Neuronal stem cell (in vitro differentiated cells): ENCODE measurements at regions not wholly inside any gene's neighbourhood (a gene's known extent, or its start where the extent isn't known, plus 50 kb on each side); places are given as distances from the start of the nearest gene placed in this dataset.
"Not testable (repeated sequence)": the region's sequence is repeated elsewhere in the genome, so short reads cannot be mapped to it uniquely, and the experiment has no call there.

ENCODE experiments used
- DNase-seq: peaks from one replicate; pipeline ENCODE4 v3.0.0-alpha.2; 2013; ENCODE audit warnings: low spot score
- H2AFZ ChIP-seq: one replicate; pipeline ENCODE4 v1.6.1; 2013; ENCODE audit warnings: mild to moderate bottlenecking, low read length, inconsistent platforms
- H2AK5ac ChIP-seq: 2 replicates; pipeline ENCODE4 v1.6.1; 2013; ENCODE audit warnings: low read depth, mild to moderate bottlenecking, inconsistent platforms, low read length, moderate library complexity, mixed read lengths
- H2BK120ac ChIP-seq: 2 replicates; pipeline ENCODE4 v1.6.1; 2013; ENCODE audit warnings: low read depth, mild to moderate bottlenecking, inconsistent platforms, low read length, moderate library complexity, mixed read lengths
- H2BK12ac ChIP-seq: one replicate; pipeline ENCODE4 v1.6.1; 2013; ENCODE audit warnings: low read length, inconsistent platforms
- H2BK15ac ChIP-seq: 2 replicates; pipeline ENCODE4 v1.6.1; 2013; ENCODE audit warnings: mild to moderate bottlenecking, low read length, inconsistent platforms, mixed read lengths
- H2BK5ac ChIP-seq: one replicate; pipeline ENCODE4 v1.6.1; 2013; ENCODE audit warnings: inconsistent platforms, mild to moderate bottlenecking, low read length, moderate library complexity
- H3K14ac ChIP-seq: one replicate; pipeline ENCODE4 v1.6.1; 2013; ENCODE audit warnings: low read length, inconsistent platforms
- H3K18ac ChIP-seq: 2 replicates; pipeline ENCODE4 v1.6.1; 2013; ENCODE audit warnings: low read length, inconsistent platforms
- H3K23ac ChIP-seq: 2 replicates; pipeline ENCODE4 v1.6.1; 2013; ENCODE audit warnings: low read depth, mild to moderate bottlenecking, mixed read lengths, low read length, inconsistent platforms; ENCODE audit not compliant: poor library complexity
- H3K27ac ChIP-seq: replicated peaks from 3 replicates; pipeline ENCODE4 v1.5.1; 2013; ENCODE audit warnings: low read length, inconsistent platforms
- H3K27me3 ChIP-seq, 3 experiments: 2 replicates each; pipeline ENCODE4 v1.6.1; 2013; ENCODE audit warnings: low read length in 3 of 3, mild to moderate bottlenecking in 2 of 3, inconsistent platforms in 1 of 3, low read depth in 1 of 3, mixed read lengths in 1 of 3, moderate library complexity in 1 of 3; ENCODE audit not compliant: control insufficient read depth in 3 of 3, insufficient read depth in 3 of 3
- H3K36me3 ChIP-seq, 2 donors: replicated peaks in 1 of 2; 2 replicates each; pipeline ENCODE4 v1.6.1; 2013; ENCODE audit warnings: low read length in 2 of 2; ENCODE audit not compliant: control insufficient read depth in 2 of 2, insufficient read depth in 2 of 2
- H3K4ac ChIP-seq: 2 replicates; pipeline ENCODE4 v1.6.1; 2013; ENCODE audit warnings: inconsistent platforms, mild to moderate bottlenecking, low read length, moderate library complexity
- H3K4me1 ChIP-seq, 2 donors: 1 replicate in 1 of 2; 2 replicates in 1 of 2; pipeline ENCODE4 v1.6.1; 2013; ENCODE audit warnings: low read length in 2 of 2, low read depth in 1 of 2; ENCODE audit not compliant: control insufficient read depth in 2 of 2, insufficient read depth in 1 of 2
- H3K4me2 ChIP-seq: one replicate; pipeline ENCODE4 v1.6.1; 2013; ENCODE audit warnings: mild to moderate bottlenecking, low read length, inconsistent platforms; ENCODE audit not compliant: insufficient read depth, poor library complexity, severe bottlenecking
- H3K4me3 ChIP-seq, 2 donors: 2 replicates each; pipeline ENCODE4 v1.5.1; 2013; ENCODE audit warnings: low read length in 2 of 2, mild to moderate bottlenecking in 2 of 2, inconsistent platforms in 1 of 2, moderate library complexity in 1 of 2
- H3K79me1 ChIP-seq: one replicate; pipeline ENCODE4 v1.6.1; 2013; ENCODE audit warnings: low read depth, mild to moderate bottlenecking, inconsistent platforms, low read length, moderate library complexity
- H3K9ac ChIP-seq: one replicate; pipeline ENCODE4 v1.6.1; 2013; ENCODE audit warnings: mild to moderate bottlenecking, low read depth, low read length, inconsistent platforms; ENCODE audit not compliant: poor library complexity
- H3K9me3 ChIP-seq, 2 donors: replicated peaks in 1 of 2; 2 replicates each; pipeline versions ENCODE3 to v1.6.1; 2013; ENCODE audit warnings: low read length in 2 of 2, mild to moderate bottlenecking in 2 of 2, inconsistent platforms in 1 of 2, low read depth in 1 of 2, mixed read lengths in 1 of 2, moderate library complexity in 1 of 2; ENCODE audit not compliant: control insufficient read depth in 2 of 2, insufficient read depth in 1 of 2
- H4K8ac ChIP-seq: one replicate; pipeline ENCODE4 v1.6.1; 2013; ENCODE audit warnings: low read depth, mild to moderate bottlenecking, inconsistent platforms, low read length, moderate library complexity
- H4K91ac ChIP-seq: one replicate; pipeline ENCODE4 v1.6.1; 2013; ENCODE audit warnings: low read length, low read depth, mild to moderate bottlenecking, inconsistent platforms; ENCODE audit not compliant: poor library complexity
- WGBS, 2 donors: extraction: QIAGEN DNeasy Blood & Tissue Kit; methylation state at CpG; one replicate each; pipeline ENCODE4 v1.1.7; 2013; ENCODE audit warnings: missing lambda C conversion rate in 2 of 2, mixed read lengths in 1 of 2; ENCODE audit not compliant: insufficient read length in 2 of 2, insufficient replicate concordance in 1 of 2; ENCODE audit errors: extremely low coverage in 2 of 2; 5-methylcytosine and 5-hydroxymethylcytosine counted together

DNA sequence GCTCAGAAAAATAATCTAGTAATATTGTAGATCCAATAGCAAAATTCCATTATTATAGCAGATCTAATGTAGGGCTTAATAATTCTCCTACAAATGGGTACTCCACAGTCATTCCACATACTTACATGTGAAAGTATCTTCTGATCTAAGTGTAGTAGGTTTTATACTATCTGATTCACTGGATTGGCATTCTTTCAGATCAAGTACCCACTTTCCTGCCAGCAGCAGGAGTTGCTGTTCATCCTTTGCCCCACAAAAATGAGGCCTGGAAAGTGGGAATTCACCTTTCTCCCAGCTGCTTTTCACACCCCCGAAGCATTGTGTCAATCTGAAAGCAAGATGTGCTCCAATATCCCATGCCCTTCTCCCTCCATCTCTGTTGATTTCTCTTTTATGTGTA is 77.1 kb upstream of the RXFP1 start:
- Histone ChIP-seq H2BK120ac (no peak overlapping the region), H3K79me1 (no peaks in the 10 kb centered on the region), H3K4me1 (no peaks in the 10 kb centered on the region), H3K23ac (no peak overlapping the region), H3K9ac (no peak overlapping the region), H4K91ac (no peak overlapping the region), H2AK5ac (no peak overlapping the region), H3K27me3 (no peaks in the 10 kb centered on the region), H3K4me3 (no peak overlapping the region), H2BK5ac (no peak overlapping the region), H2AFZ (no peak overlapping the region), H4K8ac (no peak overlapping the region), H3K36me3 (no peaks in the 10 kb centered on the region), H3K18ac (no peak overlapping the region), H2BK15ac (no peak overlapping the region), H3K27ac (no peak overlapping the region), H3K9me3 (no peaks in the 10 kb centered on the region), H3K14ac (no peak overlapping the region), H3K4me2 (no peak overlapping the region), H3K4ac (no peak overlapping the region), H2BK12ac (no peak overlapping the region)
- DNase-seq, result no peak
- no CpG with 5 or more reads among the region's 1 CpG for WGBS, 2 donors

DNA sequence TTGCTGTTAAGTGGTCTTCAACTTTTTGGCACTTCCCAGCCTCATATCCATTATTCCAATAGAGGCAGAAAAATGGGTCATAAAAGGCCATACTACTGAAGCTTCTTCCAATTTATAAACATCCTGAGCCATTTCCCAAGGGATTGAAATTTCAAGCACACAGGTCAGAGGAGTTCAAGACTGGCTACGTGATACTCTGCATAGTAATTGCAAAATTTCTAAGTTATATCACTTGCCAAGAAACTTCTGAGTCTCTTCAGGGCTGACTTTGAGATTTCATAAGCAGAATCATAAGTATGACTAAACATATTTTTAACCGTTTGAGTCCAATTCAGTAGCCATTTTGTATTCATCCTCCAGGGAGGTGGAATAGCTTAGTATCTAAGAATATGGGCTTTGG is 75.6 kb upstream of the RXFP1 start:
- H2BK5ac ChIP-seq, result no peak overlapping the region
- no peaks in the 10 kb centered on the region for H3K36me3 ChIP-seq
- no peaks in the 10 kb centered on the region for H3K27me3 ChIP-seq
- no peak overlapping the region for H4K91ac ChIP-seq
- H3K4me3 ChIP-seq, result no peak overlapping the region
- DNase-seq, result no peak
- no peak overlapping the region for H2BK12ac ChIP-seq
- H3K27ac ChIP-seq, result no peak overlapping the region
- no peaks in the 10 kb centered on the region for H3K4me1 ChIP-seq
- no peak overlapping the region for H2BK120ac ChIP-seq
- no peaks in the 10 kb centered on the region for H3K79me1 ChIP-seq
- H3K18ac ChIP-seq, result no peak overlapping the region
- no peak overlapping the region for H3K4me2 ChIP-seq
- H3K9ac ChIP-seq, result no peak overlapping the region
- H3K14ac ChIP-seq, result no peak overlapping the region
- H2AK5ac ChIP-seq, result no peak overlapping the region
- H2BK15ac ChIP-seq, result no peak overlapping the region
- H2AFZ ChIP-seq, result no peak overlapping the region
- no CpG with 5 or more reads among the region's 2 CpGs for WGBS, 2 donors
- H3K4ac ChIP-seq, result no peak overlapping the region
- H4K8ac ChIP-seq, result no peak overlapping the region
- no peak overlapping the region for H3K23ac ChIP-seq
- no peaks in the 10 kb centered on the region for H3K9me3 ChIP-seq

DNA sequence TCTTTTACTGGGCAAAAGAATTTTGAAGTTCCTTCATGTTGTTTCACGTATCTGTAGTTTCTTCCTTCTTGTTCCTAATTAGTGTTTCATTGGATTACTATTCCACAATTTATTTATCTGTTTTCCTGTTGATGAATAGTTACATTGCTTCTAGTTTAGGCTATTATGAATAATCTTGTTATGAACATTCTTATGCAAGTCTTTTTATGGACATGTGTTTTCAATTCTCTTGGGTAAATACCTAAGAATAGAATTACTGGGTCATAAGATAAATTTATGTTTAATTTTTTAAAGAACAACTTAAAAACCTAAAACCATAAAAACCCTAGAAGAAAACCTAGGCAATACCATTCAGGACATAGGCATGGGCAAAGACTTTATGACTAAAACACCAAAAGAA is 70.9 kb upstream of the RXFP1 start:
- Histone ChIP-seq H2BK120ac (no peak overlapping the region), H2AK5ac (no peak overlapping the region), H3K9me3 (no peaks in the 10 kb centered on the region), H3K9ac (no peak overlapping the region), H3K79me1 (no peaks in the 10 kb centered on the region), H4K91ac (no peak overlapping the region), H3K4me1 (no peaks in the 10 kb centered on the region), H3K18ac (no peak overlapping the region), H3K27me3 (no peaks in the 10 kb centered on the region), H3K36me3 (no peaks in the 10 kb centered on the region), H4K8ac (no peak overlapping the region), H3K4me2 (no peak overlapping the region), H2BK15ac (no peak overlapping the region), H3K4me3 (no peak overlapping the region), H3K14ac (no peak overlapping the region), H3K4ac (no peak overlapping the region), H2BK5ac (no peak overlapping the region), H2BK12ac (no peak overlapping the region), H3K27ac (no peak overlapping the region), H3K23ac (no peak overlapping the region), H2AFZ (no peak overlapping the region)
- WGBS, 2 donors, result no CpG with 5 or more reads among the region's 1 CpG
- DNase-seq, result no peak

DNA sequence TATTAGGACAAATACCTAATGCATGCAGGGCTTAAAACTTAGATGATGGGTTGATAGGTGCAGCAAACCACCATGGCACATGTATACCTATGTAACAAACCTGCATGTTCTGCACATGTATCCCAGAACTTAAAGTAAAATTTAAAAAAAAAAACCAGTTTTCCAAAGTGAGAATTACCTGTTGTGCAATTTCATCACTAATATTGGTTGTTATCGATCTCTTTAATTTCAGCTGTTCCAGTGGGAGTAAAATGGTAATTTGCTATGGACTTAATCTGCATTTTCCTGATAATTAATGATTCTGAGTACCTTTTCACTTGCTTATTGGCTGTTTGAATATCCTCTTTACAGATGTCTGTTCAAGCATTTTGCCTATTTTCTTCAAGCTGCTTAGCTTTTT is 69.6 kb upstream of the RXFP1 start:
- WGBS, 2 donors, result no CpG with 5 or more reads among the region's 1 CpG

More for the DNA sequence above, 69.6 kb upstream of the RXFP1 start:
- not testable (repeated sequence) for H3K23ac ChIP-seq, H2BK15ac ChIP-seq, H2BK12ac ChIP-seq, H3K36me3 ChIP-seq, H3K79me1 ChIP-seq, H4K91ac ChIP-seq, H2AFZ ChIP-seq, H3K14ac ChIP-seq, H2BK5ac ChIP-seq, H2AK5ac ChIP-seq, H3K9ac ChIP-seq, H3K4me3 ChIP-seq, DNase-seq, H3K27ac ChIP-seq, H3K4me1 ChIP-seq, H4K8ac ChIP-seq, H3K4me2 ChIP-seq, H3K9me3 ChIP-seq, H2BK120ac ChIP-seq, H3K18ac ChIP-seq, H3K27me3 ChIP-seq, H3K4ac ChIP-seq
